B cell (primary cell): ENCODE measurements at regions not wholly inside any gene's neighbourhood (a gene's known extent, or its start where the extent isn't known, plus 50 kb on each side); places are given as distances from the start of the nearest gene placed in this dataset.

Experiments used
- ATAC-seq: fragments of 200-7000 bp; cut with Tn5 transposase; one replicate; pipeline ENCODE4 v1.10.0; 2021; ENCODE audit warnings: low read depth, mild to moderate bottlenecking, moderate number of reproducible peaks, moderate library complexity
- CTCF ChIA-PET: fragments of 350-600 bp; sonication (Branson Sonifier 250); formaldehyde crosslinking; loops from one replicate; lab custom pipeline; 2021; ENCODE audit warnings: antibody characterized with exemption, inconsistent platforms; lab: Charles Lee
- POLR2A ChIA-PET: fragments of 350-600 bp; sonication (Branson Sonifier 250); formaldehyde crosslinking; loops from one replicate; lab custom pipeline; 2021; ENCODE audit warnings: antibody characterized with exemption; lab: Charles Lee
- DNase-seq: peaks from one replicate; pipeline ENCODE4 v3.0.0; 2013
- H2AFZ ChIP-seq: 2 replicates; pipeline ENCODE4 v1.6.1; 2012; ENCODE audit warnings: mild to moderate bottlenecking, low read depth, low read length; ENCODE audit not compliant: insufficient read depth, poor library complexity, severe bottlenecking
- H3K27ac ChIP-seq, 2 donors: 1 replicate in 1 of 2; 2 replicates in 1 of 2; pipeline ENCODE4 v1.5.1; 2012 to 2013; ENCODE audit warnings: low read length in 2 of 2, mild to moderate bottlenecking in 2 of 2, moderate library complexity in 1 of 2
- H3K27me3 ChIP-seq, 4 experiments: fragments of 200-600 bp in 1 of 4; sonication (generic) in 1 of 4; replicated peaks in 1 of 4; 1 replicate in 2 of 4; 2 replicates in 2 of 4; pipeline versions ENCODE4 v1.6.1 to v1.7.0; 2013 to 2016; ENCODE audit warnings: low read length in 3 of 4, mild to moderate bottlenecking in 2 of 4, mixed read lengths in 1 of 4, moderate library complexity in 1 of 4; ENCODE audit not compliant: insufficient read depth in 4 of 4, control insufficient read depth in 3 of 4; ENCODE audit errors: control extremely low read depth in 1 of 4
- H3K36me3 ChIP-seq, 2 experiments: replicated peaks in 1 of 2; 1 replicate in 1 of 2; 2 replicates in 1 of 2; pipeline versions ENCODE4 v1.6.1 to v1.7.1; 2013; ENCODE audit warnings: low read length in 1 of 2; ENCODE audit not compliant: insufficient read depth in 2 of 2, control insufficient read depth in 1 of 2; ENCODE audit errors: control extremely low read depth in 1 of 2, extremely low read depth in 1 of 2
- H3K4me1 ChIP-seq, 2 donors: fragments of 200-600 bp in 1 of 2; sonication (generic) in 1 of 2; 1 replicate in 1 of 2; 2 replicates in 1 of 2; pipeline versions ENCODE4 v1.5.1 to v1.6.1; 2013 to 2017; ENCODE audit warnings: low read length in 2 of 2; ENCODE audit not compliant: control insufficient read depth in 2 of 2, insufficient read depth in 2 of 2
- H3K4me2 ChIP-seq: replicated peaks from 2 replicates; pipeline ENCODE3; 2012; ENCODE audit warnings: mild to moderate bottlenecking, low read depth, low read length; ENCODE audit not compliant: poor library complexity, severe bottlenecking
- H3K4me3 ChIP-seq, 5 experiments: fragments of 200-600 bp in 1 of 5; sonication (generic) in 1 of 5; 1 replicate in 3 of 5; 2 replicates in 2 of 5; pipeline versions ENCODE4 v1.5.1 to v1.7.0; 2011 to 2016; ENCODE audit warnings: low read length in 4 of 5, mild to moderate bottlenecking in 4 of 5, low read depth in 2 of 5, control low read depth in 1 of 5, moderate library complexity in 1 of 5; ENCODE audit not compliant: insufficient read depth in 1 of 5; ENCODE audit errors: control extremely low read depth in 1 of 5, extremely low read depth in 1 of 5
- H3K79me2 ChIP-seq: fragments of 200-600 bp; sonication (generic); one replicate; pipeline ENCODE4 v1.6.0; 2016; ENCODE audit warnings: low read length; ENCODE audit not compliant: control insufficient read depth, insufficient read depth
- H3K9ac ChIP-seq: fragments of 200-600 bp; sonication (generic); 2 replicates; pipeline ENCODE4 v1.6.1; 2017; ENCODE audit warnings: mild to moderate bottlenecking, low read length, moderate library complexity
- H3K9me3 ChIP-seq, 3 donors: one replicate each; pipeline versions ENCODE4 v1.6.1 to v1.7.1; 2013; ENCODE audit warnings: low read length in 2 of 3; ENCODE audit not compliant: control insufficient read depth in 2 of 3, insufficient read depth in 1 of 3; ENCODE audit errors: control extremely low read depth in 1 of 3
- H4K20me1 ChIP-seq: 2 replicates; pipeline ENCODE4 v1.6.0; 2012; ENCODE audit warnings: mild to moderate bottlenecking, low read length; ENCODE audit not compliant: insufficient read depth, control insufficient read depth, poor library complexity, severe bottlenecking
- H3K27ac Mint-ChIP-seq: one replicate; pipeline ENCODE4 v1.8.0; 2021; ENCODE audit warnings: mixed read lengths
- H3K27me3 Mint-ChIP-seq: one replicate; pipeline ENCODE4 v1.8.0; 2021; ENCODE audit warnings: mixed read lengths
- H3K4me1 Mint-ChIP-seq: one replicate; pipeline ENCODE4 v1.8.0; 2021; ENCODE audit warnings: mixed read lengths
- H3K4me3 Mint-ChIP-seq: one replicate; pipeline ENCODE4 v1.8.0; 2021; ENCODE audit warnings: mixed read lengths
- H3K9me3 Mint-ChIP-seq: one replicate; pipeline ENCODE4 v1.8.0; 2022; ENCODE audit warnings: mixed read lengths; ENCODE audit not compliant: insufficient read depth
- EZH2 ChIP-seq: IDR thresholded peaks from 2 replicates; pipeline ENCODE4 v1.6.1; 2012; ENCODE audit warnings: borderline replicate concordance, low read depth, mild to moderate bottlenecking, moderate library complexity, low read length; ENCODE audit not compliant: insufficient read depth, poor library complexity, severe bottlenecking
- WGBS: methylation state at CpG from one replicate; pipeline ENCODE4 v1.1.5; 2013; ENCODE audit warnings: missing lambda C conversion rate; ENCODE audit not compliant: insufficient coverage; 5-methylcytosine and 5-hydroxymethylcytosine counted together
- intact Hi-C: fragments of 100-400 bp; cut with micrococcal nuclease; formaldehyde crosslinking; loops from one replicate; pipeline ENCODE4 v1.10.0; 2022
- TF ChIP-seq, protein P1 (sequence below): fragments of 200-600 bp; IDR thresholded peaks from one replicate; pipeline ENCODE4 v1.8.0; 2022; ENCODE audit warnings: antibody characterized with exemption, mild to moderate bottlenecking

DNA sequence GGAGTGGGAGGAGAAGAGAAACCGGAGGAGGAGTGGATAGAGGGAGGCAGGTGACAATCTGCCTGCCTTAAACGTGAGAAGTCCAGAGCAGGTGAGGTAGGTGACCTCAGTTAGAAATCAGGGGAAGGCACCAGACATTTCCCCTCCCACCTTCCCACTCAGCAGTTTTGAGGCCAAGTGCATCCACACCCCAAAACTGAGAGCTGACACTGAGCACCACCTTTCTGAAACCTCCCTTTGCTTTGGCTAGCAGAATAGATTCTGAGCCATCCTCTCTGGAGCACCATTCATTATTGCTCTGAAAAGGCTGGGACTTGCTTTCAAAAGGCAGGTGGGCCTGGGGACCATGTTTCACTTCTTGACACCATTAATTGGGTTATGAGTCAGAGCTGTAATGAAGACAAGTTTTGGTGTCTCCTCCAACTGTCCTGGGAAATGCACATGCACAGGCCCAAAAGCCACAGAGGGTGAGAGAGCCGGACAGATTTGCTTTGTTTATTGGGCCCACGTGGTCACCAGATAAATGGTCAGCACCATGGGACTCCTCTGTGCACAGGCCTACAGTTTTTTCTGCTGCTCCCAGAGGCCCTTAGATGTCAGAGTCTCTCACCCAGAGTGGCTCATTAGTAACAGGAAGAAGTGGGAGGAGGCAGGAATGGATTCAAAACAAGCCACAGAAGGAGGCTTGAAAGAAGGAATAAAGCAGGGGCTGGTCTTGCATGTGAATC, 314.7 kb downstream of the TLE1 start:
- Histone ChIP-seq H3K79me2 (no peaks in the 10 kb centered on the region), H3K27me3 (no peaks in the 10 kb centered on the region), H3K36me3 (no peaks in the 10 kb centered on the region), H3K9ac (no peak overlapping the region), H2AFZ (no peak overlapping the region), H4K20me1 (no peaks in the 10 kb centered on the region), H3K4me3 (no peak overlapping the region), H3K4me1 (no peaks in the 10 kb centered on the region), H3K9me3 (no peaks in the 10 kb centered on the region), H3K27ac (no peak overlapping the region), H3K4me2 (no peak overlapping the region)
- no peaks in the 10 kb centered on the region for H3K4me1 Mint-ChIP-seq
- H3K9me3 Mint-ChIP-seq = no peaks in the 10 kb centered on the region
- DNase-seq (no peak), ATAC-seq (no peak)
- ChIA-PET CTCF (no interaction called here), POLR2A (no interaction called here)
- WGBS = 79% methylated on average over 2 of the region's 4 CpGs
- H3K27me3 Mint-ChIP-seq = peaks cover 4% of the 10 kb centered on the region
- no peak overlapping the region for H3K4me3 Mint-ChIP-seq
- no peak for TF ChIP-seq EZH2
- intact Hi-C loops = no loop called here
- no peak overlapping the region for H3K27ac Mint-ChIP-seq

DNA sequence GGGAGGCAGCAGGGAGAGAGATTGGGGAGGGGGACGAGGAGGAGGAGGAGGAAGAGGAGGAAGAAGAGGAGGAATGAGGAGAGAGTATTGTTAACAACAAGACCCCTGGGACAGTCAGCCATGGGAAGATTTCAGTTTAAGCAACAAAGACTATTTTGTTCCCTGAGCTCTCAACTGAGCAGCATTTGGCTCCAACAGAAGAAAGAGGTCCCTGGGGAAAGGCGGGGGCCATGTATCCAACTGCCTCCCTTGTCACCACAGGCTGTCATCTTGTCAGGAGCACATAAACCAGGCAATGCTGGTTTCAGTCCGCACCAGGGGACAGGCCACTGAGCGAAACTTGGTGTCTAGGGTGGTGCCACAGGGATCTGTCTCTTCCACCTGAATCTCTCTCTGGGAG, 316.1 kb downstream of the TLE1 start:
- WGBS = 59% methylated on average over 4 of the region's 4 CpGs
- intact Hi-C loops = no loop called here
- H3K4me2 ChIP-seq = no peak overlapping the region
- ChIA-PET CTCF (no interaction called here), POLR2A (no interaction called here)
- TF ChIP-seq EZH2 = no peak
- TF ChIP-seq, protein P1, sequence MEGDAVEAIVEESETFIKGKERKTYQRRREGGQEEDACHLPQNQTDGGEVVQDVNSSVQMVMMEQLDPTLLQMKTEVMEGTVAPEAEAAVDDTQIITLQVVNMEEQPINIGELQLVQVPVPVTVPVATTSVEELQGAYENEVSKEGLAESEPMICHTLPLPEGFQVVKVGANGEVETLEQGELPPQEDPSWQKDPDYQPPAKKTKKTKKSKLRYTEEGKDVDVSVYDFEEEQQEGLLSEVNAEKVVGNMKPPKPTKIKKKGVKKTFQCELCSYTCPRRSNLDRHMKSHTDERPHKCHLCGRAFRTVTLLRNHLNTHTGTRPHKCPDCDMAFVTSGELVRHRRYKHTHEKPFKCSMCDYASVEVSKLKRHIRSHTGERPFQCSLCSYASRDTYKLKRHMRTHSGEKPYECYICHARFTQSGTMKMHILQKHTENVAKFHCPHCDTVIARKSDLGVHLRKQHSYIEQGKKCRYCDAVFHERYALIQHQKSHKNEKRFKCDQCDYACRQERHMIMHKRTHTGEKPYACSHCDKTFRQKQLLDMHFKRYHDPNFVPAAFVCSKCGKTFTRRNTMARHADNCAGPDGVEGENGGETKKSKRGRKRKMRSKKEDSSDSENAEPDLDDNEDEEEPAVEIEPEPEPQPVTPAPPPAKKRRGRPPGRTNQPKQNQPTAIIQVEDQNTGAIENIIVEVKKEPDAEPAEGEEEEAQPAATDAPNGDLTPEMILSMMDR = no peak
- ATAC-seq = no peak
- Mint-ChIP-seq H3K27ac (no peak overlapping the region), H3K27me3 (no peaks in the 10 kb centered on the region), H3K4me3 (no peak overlapping the region), H3K4me1 (no peaks in the 10 kb centered on the region), H3K9me3 (no peaks in the 10 kb centered on the region)
- H3K4me3 ChIP-seq = no peak overlapping the region
- no peaks in the 10 kb centered on the region for H3K4me1 ChIP-seq
- H3K36me3 ChIP-seq = no peaks in the 10 kb centered on the region
- no peaks in the 10 kb centered on the region for H4K20me1 ChIP-seq
- no peaks in the 10 kb centered on the region for H3K79me2 ChIP-seq
- DNase-seq = no peak
- H3K27ac ChIP-seq = no peak overlapping the region
- H3K9ac ChIP-seq = no peak overlapping the region
- H2AFZ ChIP-seq = no peak overlapping the region
- H3K27me3 ChIP-seq = no peaks in the 10 kb centered on the region
- no peaks in the 10 kb centered on the region for H3K9me3 ChIP-seq
